K562 (cell line): ENCODE measurements at regions not wholly inside any gene's neighbourhood (a gene's known extent, or its start where the extent isn't known, plus 50 kb on each side); places are given as distances from the start of the nearest gene placed in this dataset.

Experiments used
- HIVEP1 ChIP-seq: fragments of 250-450 bp; sonication (Bioruptor Pico); IDR thresholded peaks from 2 replicates; pipeline ENCODE4 v1.4.0; 2020; ENCODE audit warnings: mild to moderate bottlenecking
- HNRNPUL1 ChIP-seq: fragments of 200-400 bp; formaldehyde crosslinking; IDR thresholded peaks from 2 replicates; pipeline ENCODE4 v1.6.1; 2017; ENCODE audit warnings: low read length
- L3MBTL2 ChIP-seq: fragments of 450-650 bp; IDR thresholded peaks from 2 replicates; pipeline ENCODE4 v1.6.1; 2016; ENCODE audit warnings: mild to moderate bottlenecking, moderate library complexity
- NELFE ChIP-seq: IDR thresholded peaks from 2 replicates; pipeline ENCODE4 v1.6.1; 2011; ENCODE audit warnings: mild to moderate bottlenecking; ENCODE audit not compliant: insufficient read depth, insufficient read length
- POLR2B ChIP-seq: fragments of 450-650 bp; IDR thresholded peaks from 2 replicates; pipeline ENCODE4 v1.6.1; 2018; ENCODE audit warnings: low read depth; ENCODE audit not compliant: partially characterized antibody
- SAP30 ChIP-seq: fragments of 200-600 bp; sonication (generic); IDR thresholded peaks from 2 replicates; pipeline ENCODE4 v1.6.1; 2012; ENCODE audit warnings: borderline replicate concordance, low read depth, mild to moderate bottlenecking, moderate library complexity, low read length, control low read depth, inconsistent platforms; ENCODE audit not compliant: insufficient read depth, poor library complexity, severe bottlenecking
- SOX6 ChIP-seq: fragments of 450-650 bp; IDR thresholded peaks from 2 replicates; pipeline ENCODE4 v1.6.1; 2014; ENCODE audit warnings: mild to moderate bottlenecking
- U2AF1 ChIP-seq: fragments of 200-400 bp; formaldehyde crosslinking; optimal IDR thresholded peaks from 2 replicates; pipeline ENCODE3; 2017; ENCODE audit warnings: mild to moderate bottlenecking, low read depth, low read length, moderate library complexity
- ZNF589 ChIP-seq: fragments of 200-800 bp; sonication (Bioruptor generic); IDR thresholded peaks from 2 replicates; pipeline ENCODE4 v1.6.1; 2016; ENCODE audit warnings: low read depth, missing genetic modification characterization, missing compliant biosample characterization
- TF ChIP-seq, protein P1 (sequence below): sonication (generic); formaldehyde crosslinking; IDR thresholded peaks from 2 replicates; pipeline ENCODE4 v1.8.0; 2022; ENCODE audit warnings: mild to moderate bottlenecking, missing genetic modification reagents
- TF ChIP-seq, protein P2 (sequence below): sonication (generic); formaldehyde crosslinking; IDR thresholded peaks from 2 replicates; pipeline ENCODE4 v1.4.0; 2020; ENCODE audit warnings: mild to moderate bottlenecking, missing genetic modification reagents
- TF ChIP-seq, protein P3 (sequence below): fragments of 150-350 bp; IDR thresholded peaks from 2 replicates; pipeline ENCODE4 v1.6.1; 2014; ENCODE audit warnings: low read depth, mild to moderate bottlenecking, low read length, borderline replicate concordance
- TF ChIP-seq, protein P4 (sequence below): sonication (generic); formaldehyde crosslinking; IDR thresholded peaks from 2 replicates; pipeline ENCODE4 v1.9.0; 2022; ENCODE audit warnings: mild to moderate bottlenecking, missing genetic modification reagents

DNA sequence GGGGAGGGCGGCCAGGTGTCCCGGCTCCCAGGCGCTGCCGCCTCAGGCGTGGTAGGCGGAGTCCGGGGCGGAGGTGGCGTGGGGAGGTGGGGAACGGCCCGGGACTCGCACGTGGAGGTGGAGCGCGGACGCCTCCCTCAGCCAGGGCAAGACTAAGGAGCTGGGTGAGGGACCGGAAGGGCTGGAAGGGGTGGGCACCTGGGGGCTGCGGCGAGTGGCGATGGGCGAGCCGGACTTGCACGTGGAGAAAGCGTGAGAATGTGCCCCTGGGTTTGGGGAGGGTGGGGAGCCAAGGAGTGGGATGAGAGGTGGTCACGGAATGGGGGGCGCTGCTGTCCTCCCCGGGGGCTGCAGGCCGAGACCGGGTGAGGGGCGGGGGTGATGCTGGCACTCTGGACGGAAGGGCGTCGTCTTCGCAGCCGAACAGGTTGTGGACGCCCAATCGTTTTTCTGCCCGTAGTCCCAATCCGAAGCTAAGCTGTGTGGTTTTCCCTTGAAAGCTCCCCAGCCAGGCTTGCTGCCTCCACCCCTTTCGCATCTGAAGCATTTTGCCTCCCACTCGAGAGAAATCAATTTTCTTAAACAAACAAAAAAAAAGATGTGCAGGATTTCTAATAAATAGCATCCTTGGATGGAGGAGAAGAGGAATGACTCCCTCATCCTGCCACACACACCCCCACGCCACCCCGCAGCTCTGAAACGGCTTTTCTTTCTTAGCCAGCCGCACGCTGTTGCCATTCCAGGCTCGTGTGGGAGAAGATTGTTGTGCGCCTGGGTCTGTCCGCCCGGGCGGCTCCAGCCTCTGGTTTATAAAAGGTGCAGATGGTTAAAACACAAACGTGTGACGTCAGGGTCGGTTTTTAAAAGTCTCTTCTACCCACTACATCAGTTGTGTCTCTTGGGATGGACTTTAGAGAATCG is 62.5 kb upstream of the ANKRD28 start (continued):
- TF ChIP-seq, protein P1, sequence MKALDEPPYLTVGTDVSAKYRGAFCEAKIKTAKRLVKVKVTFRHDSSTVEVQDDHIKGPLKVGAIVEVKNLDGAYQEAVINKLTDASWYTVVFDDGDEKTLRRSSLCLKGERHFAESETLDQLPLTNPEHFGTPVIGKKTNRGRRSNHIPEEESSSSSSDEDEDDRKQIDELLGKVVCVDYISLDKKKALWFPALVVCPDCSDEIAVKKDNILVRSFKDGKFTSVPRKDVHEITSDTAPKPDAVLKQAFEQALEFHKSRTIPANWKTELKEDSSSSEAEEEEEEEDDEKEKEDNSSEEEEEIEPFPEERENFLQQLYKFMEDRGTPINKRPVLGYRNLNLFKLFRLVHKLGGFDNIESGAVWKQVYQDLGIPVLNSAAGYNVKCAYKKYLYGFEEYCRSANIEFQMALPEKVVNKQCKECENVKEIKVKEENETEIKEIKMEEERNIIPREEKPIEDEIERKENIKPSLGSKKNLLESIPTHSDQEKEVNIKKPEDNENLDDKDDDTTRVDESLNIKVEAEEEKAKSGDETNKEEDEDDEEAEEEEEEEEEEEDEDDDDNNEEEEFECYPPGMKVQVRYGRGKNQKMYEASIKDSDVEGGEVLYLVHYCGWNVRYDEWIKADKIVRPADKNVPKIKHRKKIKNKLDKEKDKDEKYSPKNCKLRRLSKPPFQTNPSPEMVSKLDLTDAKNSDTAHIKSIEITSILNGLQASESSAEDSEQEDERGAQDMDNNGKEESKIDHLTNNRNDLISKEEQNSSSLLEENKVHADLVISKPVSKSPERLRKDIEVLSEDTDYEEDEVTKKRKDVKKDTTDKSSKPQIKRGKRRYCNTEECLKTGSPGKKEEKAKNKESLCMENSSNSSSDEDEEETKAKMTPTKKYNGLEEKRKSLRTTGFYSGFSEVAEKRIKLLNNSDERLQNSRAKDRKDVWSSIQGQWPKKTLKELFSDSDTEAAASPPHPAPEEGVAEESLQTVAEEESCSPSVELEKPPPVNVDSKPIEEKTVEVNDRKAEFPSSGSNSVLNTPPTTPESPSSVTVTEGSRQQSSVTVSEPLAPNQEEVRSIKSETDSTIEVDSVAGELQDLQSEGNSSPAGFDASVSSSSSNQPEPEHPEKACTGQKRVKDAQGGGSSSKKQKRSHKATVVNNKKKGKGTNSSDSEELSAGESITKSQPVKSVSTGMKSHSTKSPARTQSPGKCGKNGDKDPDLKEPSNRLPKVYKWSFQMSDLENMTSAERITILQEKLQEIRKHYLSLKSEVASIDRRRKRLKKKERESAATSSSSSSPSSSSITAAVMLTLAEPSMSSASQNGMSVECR (CRISPR knock-in tag), result no peak; the same call in 1 of the 2 replicates
- no peak for TF ChIP-seq HNRNPUL1
- no peak for TF ChIP-seq SAP30
- TF ChIP-seq SOX6, result no peak
- TF ChIP-seq HIVEP1 (CRISPR knock-in tag), result no peak
- no peak for TF ChIP-seq ZNF589
- TF ChIP-seq, protein P2, sequence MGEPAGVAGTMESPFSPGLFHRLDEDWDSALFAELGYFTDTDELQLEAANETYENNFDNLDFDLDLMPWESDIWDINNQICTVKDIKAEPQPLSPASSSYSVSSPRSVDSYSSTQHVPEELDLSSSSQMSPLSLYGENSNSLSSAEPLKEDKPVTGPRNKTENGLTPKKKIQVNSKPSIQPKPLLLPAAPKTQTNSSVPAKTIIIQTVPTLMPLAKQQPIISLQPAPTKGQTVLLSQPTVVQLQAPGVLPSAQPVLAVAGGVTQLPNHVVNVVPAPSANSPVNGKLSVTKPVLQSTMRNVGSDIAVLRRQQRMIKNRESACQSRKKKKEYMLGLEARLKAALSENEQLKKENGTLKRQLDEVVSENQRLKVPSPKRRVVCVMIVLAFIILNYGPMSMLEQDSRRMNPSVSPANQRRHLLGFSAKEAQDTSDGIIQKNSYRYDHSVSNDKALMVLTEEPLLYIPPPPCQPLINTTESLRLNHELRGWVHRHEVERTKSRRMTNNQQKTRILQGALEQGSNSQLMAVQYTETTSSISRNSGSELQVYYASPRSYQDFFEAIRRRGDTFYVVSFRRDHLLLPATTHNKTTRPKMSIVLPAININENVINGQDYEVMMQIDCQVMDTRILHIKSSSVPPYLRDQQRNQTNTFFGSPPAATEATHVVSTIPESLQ (CRISPR knock-in tag), result peak; percentile 73; the same call in 1 of the 2 replicates
- TF ChIP-seq, protein P3, sequence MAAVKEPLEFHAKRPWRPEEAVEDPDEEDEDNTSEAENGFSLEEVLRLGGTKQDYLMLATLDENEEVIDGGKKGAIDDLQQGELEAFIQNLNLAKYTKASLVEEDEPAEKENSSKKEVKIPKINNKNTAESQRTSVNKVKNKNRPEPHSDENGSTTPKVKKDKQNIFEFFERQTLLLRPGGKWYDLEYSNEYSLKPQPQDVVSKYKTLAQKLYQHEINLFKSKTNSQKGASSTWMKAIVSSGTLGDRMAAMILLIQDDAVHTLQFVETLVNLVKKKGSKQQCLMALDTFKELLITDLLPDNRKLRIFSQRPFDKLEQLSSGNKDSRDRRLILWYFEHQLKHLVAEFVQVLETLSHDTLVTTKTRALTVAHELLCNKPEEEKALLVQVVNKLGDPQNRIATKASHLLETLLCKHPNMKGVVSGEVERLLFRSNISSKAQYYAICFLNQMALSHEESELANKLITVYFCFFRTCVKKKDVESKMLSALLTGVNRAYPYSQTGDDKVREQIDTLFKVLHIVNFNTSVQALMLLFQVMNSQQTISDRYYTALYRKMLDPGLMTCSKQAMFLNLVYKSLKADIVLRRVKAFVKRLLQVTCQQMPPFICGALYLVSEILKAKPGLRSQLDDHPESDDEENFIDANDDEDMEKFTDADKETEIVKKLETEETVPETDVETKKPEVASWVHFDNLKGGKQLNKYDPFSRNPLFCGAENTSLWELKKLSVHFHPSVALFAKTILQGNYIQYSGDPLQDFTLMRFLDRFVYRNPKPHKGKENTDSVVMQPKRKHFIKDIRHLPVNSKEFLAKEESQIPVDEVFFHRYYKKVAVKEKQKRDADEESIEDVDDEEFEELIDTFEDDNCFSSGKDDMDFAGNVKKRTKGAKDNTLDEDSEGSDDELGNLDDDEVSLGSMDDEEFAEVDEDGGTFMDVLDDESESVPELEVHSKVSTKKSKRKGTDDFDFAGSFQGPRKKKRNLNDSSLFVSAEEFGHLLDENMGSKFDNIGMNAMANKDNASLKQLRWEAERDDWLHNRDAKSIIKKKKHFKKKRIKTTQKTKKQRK, result no peak
- peak; percentile 80 for TF ChIP-seq L3MBTL2
- TF ChIP-seq POLR2B, result no peak
- no peak for TF ChIP-seq U2AF1
- TF ChIP-seq NELFE, result no peak
- TF ChIP-seq, protein P4, sequence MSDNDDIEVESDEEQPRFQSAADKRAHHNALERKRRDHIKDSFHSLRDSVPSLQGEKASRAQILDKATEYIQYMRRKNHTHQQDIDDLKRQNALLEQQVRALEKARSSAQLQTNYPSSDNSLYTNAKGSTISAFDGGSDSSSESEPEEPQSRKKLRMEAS, result peak; percentile 82
